HCT116 (cell line): ENCODE measurements at regions not wholly inside any gene's neighbourhood (a gene's known extent, or its start where the extent isn't known, plus 50 kb on each side); places are given as distances from the start of the nearest gene placed in this dataset.

Experiments used
- ATAC-seq: fragments of 200-7000 bp; cut with Tn5 transposase; 2 replicates; pipeline ENCODE4 v1.9.1; 2020; ENCODE audit warnings: mild to moderate bottlenecking, moderate library complexity
- BruUV-seq: library from RNA; stranded (reverse); fragments of 400-500 nt; replicated peaks from 2 replicates; lab custom pipeline; 2021; lab: Mats Ljungman, UMichigan
- CTCF ChIA-PET: fragments of 300-600 bp; sonication (Branson Sonifier 250); formaldehyde crosslinking; loops from one replicate; lab custom pipeline; 2021; ENCODE audit warnings: antibody characterized with exemption; lab: Charles Lee
- POLR2A ChIA-PET: fragments of 300-600, 350-600 bp; sonication (Branson Sonifier 250); formaldehyde crosslinking; loops from one replicate; lab custom pipeline; 2021; ENCODE audit warnings: antibody characterized with exemption; lab: Charles Lee
- RAD21 ChIA-PET, 2 experiments: fragments of 300-600 bp; sonication (Branson Sonifier 250); formaldehyde crosslinking; loops; one replicate each; lab custom pipeline; 2023; ENCODE audit warnings: low total read pairs in 2 of 2; ENCODE audit not compliant: uncharacterized antibody in 2 of 2, unreplicated experiment in 2 of 2, low non-redundant PET in 1 of 2; lab: Charles Lee
- DNase-seq: peaks from one replicate; pipeline ENCODE4 v3.0.0-alpha.2; 2010; ENCODE audit warnings: low read depth, low spot score
- H2AFZ ChIP-seq: fragments of 200-600 bp; shearing (Covaris generic), sonication (generic); 2 replicates; pipeline ENCODE4 v1.6.1; 2017; ENCODE audit warnings: low read depth, mixed run types, mixed read lengths, antibody characterized with exemption, low read length; ENCODE audit not compliant: poor library complexity, severe bottlenecking
- H3K27ac ChIP-seq: 2 replicates; pipeline ENCODE4 v1.5.1; 2012; ENCODE audit warnings: low read depth, low read length
- H3K27me3 ChIP-seq: fragments of 200-600 bp; sonication (generic); 2 replicates; pipeline ENCODE4 v1.6.1; 2016; ENCODE audit warnings: mixed run types, low read length, mixed read lengths; ENCODE audit not compliant: insufficient read depth
- H3K36me3 ChIP-seq, 2 experiments: fragments of 200-500 bp in 1 of 2; fragments of 200-600 bp in 1 of 2; sonication (Bioruptor generic) in 1 of 2; sonication (generic) in 1 of 2; 2 replicates each; pipeline versions ENCODE4 v1.5.1 to v1.6.1; 2014 to 2016; ENCODE audit warnings: low read length in 2 of 2, inconsistent platforms in 1 of 2, mixed read lengths in 1 of 2, mixed run types in 1 of 2; ENCODE audit not compliant: insufficient read depth in 2 of 2, control insufficient read depth in 1 of 2
- H3K4me1 ChIP-seq, 2 experiments: fragments of 200-600 bp in 1 of 2; sonication (generic) in 1 of 2; 2 replicates each; pipeline versions ENCODE4 v1.5.1 to v1.6.1; 2012 to 2017; ENCODE audit warnings: low read length in 2 of 2, inconsistent platforms in 1 of 2, mild to moderate bottlenecking in 1 of 2, mixed read lengths in 1 of 2, mixed run types in 1 of 2, moderate library complexity in 1 of 2; ENCODE audit not compliant: insufficient read depth in 2 of 2, control insufficient read depth in 1 of 2
- H3K4me2 ChIP-seq: fragments of 200-600 bp; sonication (generic); 2 replicates; pipeline ENCODE4 v1.6.1; 2017; ENCODE audit warnings: mixed run types, low read length, mixed read lengths
- H3K4me3 ChIP-seq, 2 experiments: fragments of 200-600 bp in 1 of 2; sonication (generic) in 1 of 2; replicated peaks in 1 of 2; 2 replicates each; pipeline ENCODE4 v1.5.1; 2011 to 2016; ENCODE audit warnings: low read length in 2 of 2, control low read depth in 1 of 2, low read depth in 1 of 2, mild to moderate bottlenecking in 1 of 2, mixed read lengths in 1 of 2, mixed run types in 1 of 2
- H3K79me2 ChIP-seq: fragments of 200-600 bp; sonication (generic); 2 replicates; pipeline ENCODE4 v1.6.1; 2017; ENCODE audit warnings: mild to moderate bottlenecking, mixed run types, low read length, moderate library complexity, mixed read lengths; ENCODE audit not compliant: insufficient read depth
- H3K9ac ChIP-seq: fragments of 200-600 bp; sonication (generic); 2 replicates; pipeline ENCODE4 v1.6.1; 2016; ENCODE audit warnings: low read length, mixed read lengths
- H3K9me2 ChIP-seq: fragments of 200-600 bp; sonication (generic), shearing (Covaris generic); 2 replicates; pipeline ENCODE4 v1.6.1; 2017; ENCODE audit warnings: mixed run types, mild to moderate bottlenecking, moderate library complexity; ENCODE audit not compliant: insufficient read depth
- H3K9me3 ChIP-seq, 2 experiments: fragments of 200-500 bp in 1 of 2; fragments of 200-600 bp in 1 of 2; sonication (Bioruptor generic) in 1 of 2; sonication (generic) in 1 of 2; 2 replicates each; pipeline ENCODE4 v1.6.1; 2014 to 2017; ENCODE audit warnings: low read length in 2 of 2, mixed read lengths in 2 of 2, inconsistent platforms in 1 of 2, low read depth in 1 of 2, mild to moderate bottlenecking in 1 of 2, mixed run types in 1 of 2, moderate library complexity in 1 of 2; ENCODE audit not compliant: control insufficient read depth in 1 of 2, insufficient read depth in 1 of 2
- H4K20me1 ChIP-seq: fragments of 200-600 bp; sonication (generic), shearing (Covaris generic); 2 replicates; pipeline ENCODE4 v1.6.1; 2017; ENCODE audit warnings: mixed run types, mild to moderate bottlenecking, moderate library complexity; ENCODE audit not compliant: insufficient read depth
- CEBPB ChIP-seq: IDR thresholded peaks from 2 replicates; pipeline ENCODE4 v1.6.1; 2012; ENCODE audit warnings: low read depth
- CTCF ChIP-seq, 3 experiments: fragments of 200-600 bp in 1 of 3; sonication (generic) in 1 of 3; IDR thresholded peaks in 2 of 3; conservative IDR thresholded peaks in 1 of 3; 2 replicates each; pipeline ENCODE4 v1.5.1; 2012 to 2017; ENCODE audit warnings: low read depth in 2 of 3, low read length in 2 of 3, antibody characterized with exemption in 1 of 3, borderline replicate concordance in 1 of 3, control low read depth in 1 of 3, mild to moderate bottlenecking in 1 of 3, mixed read lengths in 1 of 3, mixed run types in 1 of 3, moderate library complexity in 1 of 3; ENCODE audit not compliant: insufficient read depth in 1 of 3
- EZH2 ChIP-seq: fragments of 200-600 bp; sonication (generic); IDR thresholded peaks from 2 replicates; pipeline ENCODE4 v1.6.1; 2017; ENCODE audit warnings: antibody characterized with exemption, mixed run types
- EZH2phosphoT487 ChIP-seq: fragments of 200-600 bp; IDR thresholded peaks from 2 replicates; pipeline ENCODE4 v1.6.1; 2018; ENCODE audit warnings: antibody characterized with exemption, borderline replicate concordance
- JUND ChIP-seq: IDR thresholded peaks from 2 replicates; pipeline ENCODE4 v1.6.1; 2012
- POLR2AphosphoS5 ChIP-seq: IDR thresholded peaks from 2 replicates; pipeline ENCODE4 v1.6.1; 2011; ENCODE audit warnings: mild to moderate bottlenecking, low read depth, low read length, moderate library complexity
- ZBTB33 ChIP-seq: IDR thresholded peaks from 2 replicates; pipeline ENCODE4 v1.6.1; 2011; ENCODE audit warnings: mild to moderate bottlenecking, low read length, moderate library complexity; ENCODE audit not compliant: insufficient replicate concordance; ENCODE audit errors: extremely low read depth
- intact Hi-C: fragments of 100-400 bp; cut with micrococcal nuclease; formaldehyde crosslinking; loops from 2 replicates; pipeline ENCODE4 v1.10.0; 2022

- Histone ChIP-seq H2AFZ (no peak overlapping the region), H4K20me1 (no peaks in the 10 kb centered on the region), H3K9me3 (no peaks in the 10 kb centered on the region), H3K27me3 (no peaks in the 10 kb centered on the region), H3K9me2 (no peaks in the 10 kb centered on the region), H3K79me2 (no peaks in the 10 kb centered on the region), H3K27ac (no peak overlapping the region), H3K36me3 (no peaks in the 10 kb centered on the region), H3K9ac (no peak overlapping the region), H3K4me2 (no peak overlapping the region), H3K4me3 (no peak overlapping the region)
- ChIA-PET CTCF (no interaction called here), RAD21 (no interaction called here), POLR2A (no interaction called here)
- BruUV-seq, result no TSS peak
- intact Hi-C loops, result no loop called here
- no peak for ATAC-seq
- DNase-seq, result no peak
- TF ChIP-seq EZH2 (no peak), CTCF (IDR thresholded peaks at IDR 0.05 in 2 of 3, conservative IDR thresholded peaks at IDR 0.05 in 1 of 3; ENCODE audit: borderline replicate concordance in 1 of 3, insufficient read depth in 1 of 3, low read depth in 2 of 3, low read length in 2 of 3) (no peak), CEBPB (no peak), POLR2AphosphoS5 (no peak), ZBTB33 (no peak), EZH2phosphoT487 (no peak), JUND (no peak)
- TF ChIP-seq, all 23 proteins: peak for 0
- no peaks in the 10 kb centered on the region for H3K4me1 ChIP-seq
Observed at GRCh38 chr4:91961504-91961903, 342.3 kb upstream of the GRID2 start.
